K562 (cell line): ENCODE measurements at regions not wholly inside any gene's neighbourhood (a gene's known extent, or its start where the extent isn't known, plus 50 kb on each side); places are given as distances from the start of the nearest gene placed in this dataset.
"Not testable (repeated sequence)": the region's sequence is repeated elsewhere in the genome, so short reads cannot be mapped to it uniquely, and the experiment has no call there.

Experiments
- ATAC-seq: fragments of 200-7000 bp; cut with Tn5 transposase; 3 replicates; pipeline ENCODE4 v1.9.1; 2020; ENCODE audit warnings: moderate library complexity
- BruUV-seq: library from RNA; stranded (reverse); fragments of 400-500 nt; replicated peaks from 2 replicates; lab custom pipeline; 2021; lab: Mats Ljungman, UMichigan
- CTCF ChIA-PET: fragments of 300-600 bp; formaldehyde crosslinking; extraction: SDS; loops from one replicate; lab custom pipeline; 2021; ENCODE audit warnings: low intra/inter-chr PET ratio; lab: Yijun Ruan, JAX
- POLR2A ChIA-PET: fragments of 300-600, 350-650 bp; sonication (Branson Sonifier 250); formaldehyde crosslinking; extraction: SDS; loops from one replicate; lab custom pipeline; 2021; ENCODE audit warnings: antibody characterized with exemption, inconsistent platforms; lab: Yijun Ruan, JAX
- DNase-seq, 4 experiments: peaks; one replicate each; pipeline versions ENCODE4 v3.0.0 to v3.0.0-alpha.2; 2011 to 2018; ENCODE audit warnings: low spot score in 3 of 4, mixed read lengths in 3 of 4; ENCODE audit errors: extremely low read depth in 1 of 4
- FAIRE-seq: peaks from 2 replicates; lab custom pipeline; 2011; peaks lifted over from hg19 to GRCh38; lab: Jason Lieb, UNC
- H2AFZ ChIP-seq: 2 replicates; pipeline ENCODE4 v1.6.0; 2011; ENCODE audit warnings: low read depth, low read length, control low read depth, inconsistent platforms
- H3K27ac ChIP-seq: fragments of 200-600 bp; 3 replicates; pipeline ENCODE4 v1.8.0; 2011; ENCODE audit warnings: low read depth, mild to moderate bottlenecking, control low read depth, inconsistent platforms, low read length, moderate library complexity, mixed read lengths; ENCODE audit errors: extremely low read depth
- H3K27me3 ChIP-seq, 2 experiments: fragments of 300-600 bp in 1 of 2; 2 replicates in 1 of 2; 3 replicates in 1 of 2; pipeline versions ENCODE4 v1.6.0 to v1.8.0; 2011; ENCODE audit warnings: inconsistent platforms in 2 of 2, low read length in 2 of 2, mild to moderate bottlenecking in 1 of 2, mixed read lengths in 1 of 2, moderate library complexity in 1 of 2; ENCODE audit not compliant: control insufficient read depth in 2 of 2, insufficient read depth in 2 of 2
- H3K36me3 ChIP-seq: fragments of 300-600 bp; 3 replicates; pipeline ENCODE4 v1.8.0; 2011; ENCODE audit warnings: mild to moderate bottlenecking, low read length, inconsistent platforms; ENCODE audit not compliant: control insufficient read depth, insufficient read depth
- H3K4me1 ChIP-seq, 2 experiments: fragments of 200-600 bp in 1 of 2; replicated peaks in 1 of 2; 2 replicates in 1 of 2; 3 replicates in 1 of 2; pipeline versions ENCODE4 v1.5.1 to v1.8.0; 2011; ENCODE audit warnings: inconsistent platforms in 2 of 2, low read length in 2 of 2, mild to moderate bottlenecking in 1 of 2, mixed read lengths in 1 of 2, moderate library complexity in 1 of 2; ENCODE audit not compliant: control insufficient read depth in 2 of 2, insufficient read depth in 2 of 2
- H3K4me2 ChIP-seq: 2 replicates; pipeline ENCODE4 v1.6.1; 2011; ENCODE audit warnings: low read length, control low read depth, inconsistent platforms, mixed read lengths; ENCODE audit not compliant: insufficient read depth
- H3K4me3 ChIP-seq: fragments of 200-600 bp; sonication (generic), shearing (Covaris generic); 2 replicates; pipeline ENCODE4 v1.5.1; 2016; ENCODE audit warnings: control low read depth, inconsistent platforms
- H3K79me2 ChIP-seq: fragments of 200-600 bp; 3 replicates; pipeline ENCODE4 v1.8.0; 2011; ENCODE audit warnings: low read length, inconsistent platforms; ENCODE audit not compliant: control insufficient read depth, insufficient read depth
- H3K9ac ChIP-seq, 2 experiments: 2 replicates each; pipeline versions ENCODE4 v1.6.0 to v1.6.1; 2011; ENCODE audit warnings: low read depth in 2 of 2, low read length in 2 of 2, control low read depth in 1 of 2, inconsistent platforms in 1 of 2, mild to moderate bottlenecking in 1 of 2, mixed read lengths in 1 of 2; ENCODE audit not compliant: insufficient read depth in 1 of 2
- H3K9me1 ChIP-seq: one replicate; pipeline ENCODE4 v1.6.0; 2011; ENCODE audit warnings: inconsistent platforms, mild to moderate bottlenecking, low read length, moderate library complexity; ENCODE audit not compliant: control insufficient read depth, insufficient read depth
- H3K9me3 ChIP-seq: replicated peaks from 2 replicates; pipeline ENCODE4 v1.5.1; 2011; ENCODE audit warnings: low read depth, low read length, inconsistent platforms; ENCODE audit not compliant: control insufficient read depth, insufficient read depth
- H4K20me1 ChIP-seq: replicated peaks from 2 replicates; pipeline ENCODE4 v1.6.1; 2011; ENCODE audit warnings: low read length, inconsistent platforms, mixed read lengths; ENCODE audit not compliant: control insufficient read depth, insufficient read depth
- WGBS: fragments of 100-300 bp; shearing (Covaris generic); methylation state at CpG from one replicate; pipeline ENCODE4 v1.1.6; 2016; ENCODE audit warnings: low coverage, mixed read lengths; ENCODE audit not compliant: insufficient coverage; ENCODE audit errors: missing lambda C conversion rate; 5-methylcytosine and 5-hydroxymethylcytosine counted together
- in situ Hi-C: fragments of 300-500 bp; cut with MboI; formaldehyde crosslinking; loops from 4 replicates; pipeline ENCODE4 v1.15.0; 2018; ENCODE audit warnings: inconsistent platforms, mixed read lengths
- intact Hi-C: fragments of 100-400 bp; cut with micrococcal nuclease; formaldehyde crosslinking; loops from 2 replicates; pipeline ENCODE4 v1.14.2; 2022

- H3K9me3 ChIP-seq, H3K36me3 ChIP-seq, H3K9ac ChIP-seq, FAIRE-seq, H3K27ac ChIP-seq, H3K4me2 ChIP-seq, H3K79me2 ChIP-seq, H3K4me3 ChIP-seq, intact Hi-C loops, H3K4me1 ChIP-seq, BruUV-seq, H4K20me1 ChIP-seq, DNase-seq, H3K27me3 ChIP-seq, POLR2A ChIA-PET, H2AFZ ChIP-seq, in situ Hi-C loops, ATAC-seq, CTCF ChIA-PET, H3K9me1 ChIP-seq: not testable (repeated sequence)
- no CpG with 5 or more reads among the region's 1 CpG for WGBS
Measured at GRCh38 chrX:37090142-37090541, 82.0 kb downstream of the FAM47C start.

- H3K4me2 ChIP-seq, H3K9me3 ChIP-seq, H3K9me1 ChIP-seq, H2AFZ ChIP-seq, CTCF ChIA-PET, BruUV-seq, H3K27ac ChIP-seq, intact Hi-C loops, H4K20me1 ChIP-seq, H3K4me3 ChIP-seq, H3K4me1 ChIP-seq, H3K36me3 ChIP-seq, H3K9ac ChIP-seq, FAIRE-seq, DNase-seq, ATAC-seq, POLR2A ChIA-PET, H3K79me2 ChIP-seq, in situ Hi-C loops, H3K27me3 ChIP-seq: not testable (repeated sequence)
- no CpG with 5 or more reads among the region's 4 CpGs for WGBS
Measured at GRCh38 chrX:37096422-37097124, 88.4 kb downstream of the FAM47C start.
